ENCODE measurements at regions not wholly inside any gene's neighbourhood (a gene's known extent, or its start where the extent isn't known, plus 50 kb on each side); places are given as distances from the start of the nearest gene placed in this dataset.

DNA sequence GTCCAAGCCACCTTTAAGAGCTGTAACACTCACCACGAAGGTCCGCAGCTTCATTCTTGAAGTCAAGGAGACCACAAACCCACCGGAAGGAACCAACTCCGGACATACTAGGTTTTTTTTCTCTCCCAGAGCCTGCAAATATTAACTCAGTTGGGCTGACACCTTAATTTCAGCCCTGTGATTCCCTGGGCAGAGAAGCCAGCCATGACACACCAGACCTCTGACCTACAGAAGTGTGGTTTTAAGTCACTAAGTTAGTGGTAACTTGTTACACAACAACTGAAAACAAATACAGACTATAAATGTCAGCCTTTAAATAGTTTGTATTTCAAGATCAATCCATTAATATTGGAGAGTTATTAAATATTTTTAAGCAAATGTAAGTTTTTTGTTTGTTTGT is 855.1 kb downstream of the TMEM182 start:
- Histone ChIP-seq H3K9ac (ENCODE audit: low read depth, low read length) (no peak overlapping the region), H4K20me1 (ENCODE audit: insufficient read depth, low read length) (no peaks in the 10 kb centered on the region), H3K4me1 (ENCODE audit: insufficient read depth, low read length) (no peaks in the 10 kb centered on the region), H3K4me3 (ENCODE audit: low read depth in 1 of 2, low read length in 2 of 2) (no peak overlapping the region), H3K27me3 (ENCODE audit: insufficient read depth, low read length, poor library complexity) (no peaks in the 10 kb centered on the region), H3K9me3 (ENCODE audit: insufficient read depth, low read length, severe bottlenecking) (peaks cover 3% of the 10 kb centered on the region), H3K36me3 (ENCODE audit: insufficient read depth, low read length) (no peaks in the 10 kb centered on the region), H3K79me2 (ENCODE audit: insufficient read depth, low read length) (no peaks in the 10 kb centered on the region), H3K27ac (ENCODE audit: low read length) (no peak overlapping the region), H3K4me2 (ENCODE audit: insufficient read depth, low read length) (no peak overlapping the region), H2AFZ (ENCODE audit: low read depth, low read length) (no peak overlapping the region)
- ATAC-seq (ENCODE audit: insufficient read depth, low read depth) (no peak), DNase-seq (no peak)
- TF ChIP-seq EZH2 (IDR thresholded peaks at IDR 0.05; ENCODE audit: borderline replicate concordance, low read depth, low read length, severe bottlenecking) = no peak
- TF ChIP-seq, protein P1, sequence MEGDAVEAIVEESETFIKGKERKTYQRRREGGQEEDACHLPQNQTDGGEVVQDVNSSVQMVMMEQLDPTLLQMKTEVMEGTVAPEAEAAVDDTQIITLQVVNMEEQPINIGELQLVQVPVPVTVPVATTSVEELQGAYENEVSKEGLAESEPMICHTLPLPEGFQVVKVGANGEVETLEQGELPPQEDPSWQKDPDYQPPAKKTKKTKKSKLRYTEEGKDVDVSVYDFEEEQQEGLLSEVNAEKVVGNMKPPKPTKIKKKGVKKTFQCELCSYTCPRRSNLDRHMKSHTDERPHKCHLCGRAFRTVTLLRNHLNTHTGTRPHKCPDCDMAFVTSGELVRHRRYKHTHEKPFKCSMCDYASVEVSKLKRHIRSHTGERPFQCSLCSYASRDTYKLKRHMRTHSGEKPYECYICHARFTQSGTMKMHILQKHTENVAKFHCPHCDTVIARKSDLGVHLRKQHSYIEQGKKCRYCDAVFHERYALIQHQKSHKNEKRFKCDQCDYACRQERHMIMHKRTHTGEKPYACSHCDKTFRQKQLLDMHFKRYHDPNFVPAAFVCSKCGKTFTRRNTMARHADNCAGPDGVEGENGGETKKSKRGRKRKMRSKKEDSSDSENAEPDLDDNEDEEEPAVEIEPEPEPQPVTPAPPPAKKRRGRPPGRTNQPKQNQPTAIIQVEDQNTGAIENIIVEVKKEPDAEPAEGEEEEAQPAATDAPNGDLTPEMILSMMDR (IDR thresholded peaks at IDR 0.05; ENCODE audit: borderline replicate concordance, extremely low read depth, low read length, poor library complexity, severe bottlenecking) = no peak

DNA sequence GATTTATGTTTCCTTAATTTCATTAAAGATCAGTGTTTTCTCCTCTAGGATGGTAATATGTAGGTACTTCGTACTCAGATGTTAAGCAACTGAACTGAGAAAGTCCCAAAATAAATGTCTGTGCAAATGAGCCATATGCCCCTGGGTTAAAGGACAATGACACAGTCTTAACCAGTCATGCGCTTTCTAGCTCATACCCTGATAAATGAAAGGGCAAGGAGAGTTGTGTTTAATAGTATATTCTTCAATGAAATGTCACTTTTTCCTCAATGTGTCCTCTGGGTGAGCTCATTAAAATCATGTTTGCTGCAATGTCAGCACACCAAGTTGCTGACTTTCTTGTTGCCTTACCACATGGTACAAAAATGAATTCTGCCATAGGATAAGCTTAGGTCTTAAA is 856.3 kb downstream of the TMEM182 start:
- no peaks in the 10 kb centered on the region for H3K4me1 ChIP-seq (ENCODE audit: insufficient read depth, low read length)
- no peaks in the 10 kb centered on the region for H3K36me3 ChIP-seq (ENCODE audit: insufficient read depth, low read length)
- no peaks in the 10 kb centered on the region for H3K27me3 ChIP-seq (ENCODE audit: insufficient read depth, low read length, poor library complexity)
- no peaks in the 10 kb centered on the region for H3K79me2 ChIP-seq (ENCODE audit: insufficient read depth, low read length)
- peaks cover 3% of the 10 kb centered on the region for H3K9me3 ChIP-seq (ENCODE audit: insufficient read depth, low read length, severe bottlenecking)
- H3K27ac ChIP-seq (ENCODE audit: low read length) = no peak overlapping the region
- no peak overlapping the region for H3K4me3 ChIP-seq (ENCODE audit: low read depth in 1 of 2, low read length in 2 of 2)
- TF ChIP-seq, protein P1 (IDR thresholded peaks at IDR 0.05; ENCODE audit: borderline replicate concordance, extremely low read depth, low read length, poor library complexity, severe bottlenecking) = no peak
- no peak for TF ChIP-seq EZH2 (IDR thresholded peaks at IDR 0.05; ENCODE audit: borderline replicate concordance, low read depth, low read length, severe bottlenecking)
- H3K9ac ChIP-seq (ENCODE audit: low read depth, low read length) = no peak overlapping the region
- no peak overlapping the region for H3K4me2 ChIP-seq (ENCODE audit: insufficient read depth, low read length)
- no peak overlapping the region for H2AFZ ChIP-seq (ENCODE audit: low read depth, low read length)
- DNase-seq (no peak), ATAC-seq (ENCODE audit: insufficient read depth, low read depth) (no peak)
- H4K20me1 ChIP-seq (ENCODE audit: insufficient read depth, low read length) = no peaks in the 10 kb centered on the region

DNA sequence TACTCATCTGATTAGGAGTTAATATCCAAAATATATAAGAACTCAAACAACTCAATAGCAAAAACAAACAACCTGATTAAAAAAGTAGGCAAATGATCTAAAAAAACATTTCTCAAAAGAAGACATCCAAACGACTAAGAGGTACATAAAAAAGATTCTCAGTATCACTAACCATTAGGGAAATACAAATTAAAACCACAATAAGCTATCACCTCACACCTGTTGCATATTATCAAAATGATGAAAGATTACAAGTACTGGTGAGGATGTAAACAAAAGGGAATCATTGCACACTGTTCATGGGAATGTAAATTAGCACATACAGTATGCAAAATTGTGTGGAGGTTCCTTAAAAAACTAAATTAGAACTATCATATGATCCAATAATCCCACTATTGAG is 865.5 kb downstream of the TMEM182 start:
- Histone ChIP-seq H3K4me2 (ENCODE audit: insufficient read depth, low read length) (no peak overlapping the region), H3K79me2 (ENCODE audit: insufficient read depth, low read length) (no peaks in the 10 kb centered on the region), H3K36me3 (ENCODE audit: insufficient read depth, low read length) (no peaks in the 10 kb centered on the region), H3K27me3 (ENCODE audit: insufficient read depth, low read length, poor library complexity) (no peaks in the 10 kb centered on the region), H3K9me3 (ENCODE audit: insufficient read depth, low read length, severe bottlenecking) (no peaks in the 10 kb centered on the region), H2AFZ (ENCODE audit: low read depth, low read length) (no peak overlapping the region), H3K4me3 (ENCODE audit: low read depth in 1 of 2, low read length in 2 of 2) (no peak overlapping the region), H3K27ac (ENCODE audit: low read length) (no peak overlapping the region), H4K20me1 (ENCODE audit: insufficient read depth, low read length) (no peaks in the 10 kb centered on the region), H3K9ac (ENCODE audit: low read depth, low read length) (no peak overlapping the region), H3K4me1 (ENCODE audit: insufficient read depth, low read length) (no peaks in the 10 kb centered on the region)
- DNase-seq (no peak), ATAC-seq (ENCODE audit: insufficient read depth, low read depth) (no peak)
- TF ChIP-seq, protein P1 (IDR thresholded peaks at IDR 0.05; ENCODE audit: borderline replicate concordance, extremely low read depth, low read length, poor library complexity, severe bottlenecking) = no peak
- no peak for TF ChIP-seq EZH2 (IDR thresholded peaks at IDR 0.05; ENCODE audit: borderline replicate concordance, low read depth, low read length, severe bottlenecking)

DNA sequence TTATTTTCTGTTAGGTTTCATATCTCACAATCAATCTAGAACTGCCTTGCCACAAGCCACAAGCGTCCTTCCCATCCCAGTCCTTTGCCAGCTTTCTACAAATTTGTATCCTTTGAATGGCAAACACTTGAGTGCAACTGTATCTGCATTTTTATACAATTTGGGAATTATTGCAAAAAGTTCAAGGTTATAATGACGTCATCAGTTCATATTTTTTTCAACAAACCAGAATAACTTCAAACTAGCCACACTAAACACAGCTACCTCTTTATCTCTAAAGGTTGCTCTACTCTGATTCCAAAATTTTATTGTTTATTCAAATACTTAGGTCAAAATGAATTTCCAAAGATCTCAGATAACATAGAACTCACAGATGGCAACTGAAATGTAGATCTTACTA is 877.1 kb downstream of the TMEM182 start:
- TF ChIP-seq EZH2 (IDR thresholded peaks at IDR 0.05; ENCODE audit: borderline replicate concordance, low read depth, low read length, severe bottlenecking) = no peak
- TF ChIP-seq, protein P1 (IDR thresholded peaks at IDR 0.05; ENCODE audit: borderline replicate concordance, extremely low read depth, low read length, poor library complexity, severe bottlenecking) = no peak
- Histone ChIP-seq H3K4me2 (ENCODE audit: insufficient read depth, low read length) (no peak overlapping the region), H4K20me1 (ENCODE audit: insufficient read depth, low read length) (no peaks in the 10 kb centered on the region), H2AFZ (ENCODE audit: low read depth, low read length) (no peak overlapping the region), H3K36me3 (ENCODE audit: insufficient read depth, low read length) (no peaks in the 10 kb centered on the region), H3K27me3 (ENCODE audit: insufficient read depth, low read length, poor library complexity) (no peaks in the 10 kb centered on the region), H3K4me3 (ENCODE audit: low read depth in 1 of 2, low read length in 2 of 2) (no peak overlapping the region), H3K9me3 (ENCODE audit: insufficient read depth, low read length, severe bottlenecking) (no peaks in the 10 kb centered on the region), H3K27ac (ENCODE audit: low read length) (no peak overlapping the region), H3K4me1 (ENCODE audit: insufficient read depth, low read length) (no peaks in the 10 kb centered on the region), H3K79me2 (ENCODE audit: insufficient read depth, low read length) (no peaks in the 10 kb centered on the region), H3K9ac (ENCODE audit: low read depth, low read length) (no peak overlapping the region)
- DNase-seq (no peak), ATAC-seq (ENCODE audit: insufficient read depth, low read depth) (no peak)

Data from DND-41 (cell line).